ENCODE measurements at regions not wholly inside any gene's neighbourhood (a gene's known extent, or its start where the extent isn't known, plus 50 kb on each side); places are given as distances from the start of the nearest gene placed in this dataset.
"Not testable (repeated sequence)": the region's sequence is repeated elsewhere in the genome, so short reads cannot be mapped to it uniquely, and the experiment has no call there.

GRCh38 chr22:33142282-33143055 lies 84.3 kb upstream of the SYN3 start:
- DNase-seq (ENCODE audit: low spot score) = no peak

GRCh38 chr22:33139937-33140336 lies 81.8 kb upstream of the SYN3 start:
- no peak for DNase-seq (ENCODE audit: low spot score)

- DNase-seq (ENCODE audit: low spot score) = not testable (repeated sequence)
Measured at GRCh38 chr22:33138333-33138732, 80.2 kb upstream of the SYN3 start.

DNA sequence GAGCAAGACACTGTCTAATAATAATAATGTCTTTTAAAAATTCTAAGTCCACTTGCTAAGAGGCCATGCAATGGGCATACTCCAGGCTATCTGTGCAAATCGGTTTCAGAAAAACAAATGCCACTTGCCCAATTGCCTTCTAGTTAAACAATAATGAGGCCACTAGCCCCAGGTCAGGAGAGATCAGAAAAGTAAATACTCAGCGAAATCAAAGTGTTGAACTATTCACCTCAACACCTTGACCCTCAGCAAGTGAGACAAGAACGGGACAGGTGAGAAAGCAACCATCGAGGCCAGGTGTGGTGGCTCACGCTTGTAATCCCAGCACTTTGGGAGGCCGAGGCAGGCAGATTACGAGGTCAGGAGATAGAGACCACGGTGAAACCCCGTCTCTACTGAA lies 72.3 kb upstream of the SYN3 start:
- DNase-seq (ENCODE audit: low spot score) = no peak

- no peak for DNase-seq (ENCODE audit: low spot score)
Measured at GRCh38 chr22:33129621-33130020, 71.4 kb upstream of the SYN3 start.

DNA sequence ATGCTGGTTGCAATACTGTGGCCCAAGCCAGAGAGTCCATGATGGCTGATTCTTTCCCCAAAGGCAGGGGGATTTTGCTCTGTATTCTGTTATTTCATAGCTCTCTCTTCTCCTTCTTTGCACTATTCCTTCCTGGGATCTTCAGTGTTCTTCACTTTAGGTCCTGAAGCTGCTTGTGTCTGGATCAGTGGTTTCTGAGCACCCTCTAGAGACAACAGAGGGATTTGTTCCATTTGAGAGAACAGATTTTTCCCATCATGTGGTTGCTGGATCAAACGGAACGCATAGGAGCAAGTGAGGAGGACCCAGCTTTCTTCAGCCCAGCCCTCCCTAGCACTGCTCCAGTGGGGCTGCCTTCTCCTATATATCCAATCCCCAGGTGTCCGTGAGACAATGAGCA lies 68.7 kb upstream of the SYN3 start:
- DNase-seq (ENCODE audit: low spot score) = no peak

- no peak for DNase-seq (ENCODE audit: low spot score)
Measured at GRCh38 chr22:33124471-33124870, 66.3 kb upstream of the SYN3 start.

DNA sequence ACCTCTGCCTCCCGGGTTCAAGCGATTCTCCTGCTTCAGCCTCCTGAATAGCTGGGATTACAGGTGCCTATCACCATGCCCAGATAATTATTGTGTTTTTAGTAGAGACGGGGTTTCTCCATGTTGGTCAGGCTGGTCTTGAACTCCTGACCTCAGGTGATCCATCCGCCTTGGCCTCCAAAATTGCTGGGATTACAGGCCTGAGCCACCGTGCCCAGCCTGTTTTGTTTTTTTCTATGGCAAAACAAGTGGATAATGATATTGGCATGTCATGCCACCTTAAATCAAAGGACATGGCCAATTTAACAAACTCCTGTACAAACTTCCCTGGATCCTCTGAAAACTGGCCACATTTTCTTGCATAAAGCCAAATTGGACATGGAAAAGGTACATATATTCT lies 64.3 kb upstream of the SYN3 start:
- not testable (repeated sequence) for DNase-seq (ENCODE audit: low spot score)

DNA sequence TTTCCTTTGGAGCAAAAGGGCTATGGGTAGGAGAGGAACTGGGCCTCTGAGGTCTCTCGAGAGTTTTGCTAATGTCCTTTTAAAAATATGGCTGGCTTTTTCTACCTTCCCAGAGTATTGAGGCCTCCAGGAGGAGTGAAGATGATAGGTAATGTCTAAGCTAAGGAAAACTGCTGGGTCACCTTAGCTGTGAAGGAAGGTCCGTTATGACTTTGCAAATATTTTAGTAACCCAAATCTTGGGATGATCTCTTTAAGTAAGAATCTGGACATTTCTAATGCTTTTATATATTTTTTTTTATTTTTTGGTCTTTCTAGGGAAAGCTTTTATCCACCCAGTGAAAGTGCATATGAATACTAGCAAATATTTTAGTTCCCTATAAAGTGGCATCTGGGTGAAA lies 60.9 kb upstream of the SYN3 start:
- no peak for DNase-seq (ENCODE audit: low spot score)

DNA sequence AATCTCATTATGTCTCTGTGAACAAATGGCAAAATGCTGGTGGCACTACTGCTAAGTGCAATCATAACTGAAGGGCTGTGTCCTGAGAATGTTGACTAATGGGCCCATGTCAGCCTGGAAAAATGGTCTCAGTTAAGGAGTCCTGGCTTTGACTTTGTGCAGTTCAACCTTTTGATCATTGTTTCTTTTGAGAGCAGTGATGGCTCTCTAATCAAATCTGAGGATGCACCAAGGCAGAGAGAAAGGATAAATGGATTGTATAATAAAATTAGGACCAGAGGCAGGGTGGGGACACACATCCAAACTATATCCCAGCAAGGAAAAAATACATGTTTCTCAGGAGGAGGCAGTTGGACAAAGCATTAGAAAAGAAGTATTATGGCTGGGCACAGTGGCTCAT lies 59.6 kb upstream of the SYN3 start:
- DNase-seq (ENCODE audit: low spot score) = no peak

DNA sequence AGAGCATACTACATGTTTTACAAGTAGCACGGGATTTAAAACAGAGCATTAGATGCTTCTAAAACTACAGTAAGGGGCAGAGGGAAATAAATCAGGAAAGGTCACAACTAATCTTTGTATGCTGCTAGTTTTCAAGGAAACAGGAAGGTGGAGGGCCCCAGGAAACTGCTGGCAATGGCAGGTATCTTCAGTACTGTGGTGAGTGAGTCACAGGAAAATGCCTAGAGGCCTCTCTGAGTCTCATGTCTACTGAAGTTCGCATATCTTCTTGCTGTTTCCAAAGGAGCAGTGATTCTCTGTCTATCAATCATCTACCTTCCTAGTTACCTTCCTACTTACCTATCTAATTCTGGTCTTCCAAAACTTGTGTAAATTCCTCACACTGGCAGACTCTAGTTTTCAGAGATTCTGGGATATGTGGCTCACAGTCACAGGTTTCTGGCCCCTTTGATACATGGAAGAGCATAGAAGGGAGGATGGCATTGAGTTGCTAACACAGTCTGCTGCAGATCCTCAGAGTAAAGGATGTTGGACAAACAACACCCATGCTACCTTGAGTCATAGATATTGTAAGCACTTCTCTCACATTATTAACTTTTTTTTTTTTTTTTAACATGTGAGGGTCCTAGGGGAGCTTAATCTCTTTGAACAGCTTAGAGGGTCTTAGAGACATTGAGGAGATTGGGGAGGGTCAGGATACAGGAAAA lies 58.8 kb upstream of the SYN3 start:
- DNase-seq (ENCODE audit: low spot score) = no peak

DNA sequence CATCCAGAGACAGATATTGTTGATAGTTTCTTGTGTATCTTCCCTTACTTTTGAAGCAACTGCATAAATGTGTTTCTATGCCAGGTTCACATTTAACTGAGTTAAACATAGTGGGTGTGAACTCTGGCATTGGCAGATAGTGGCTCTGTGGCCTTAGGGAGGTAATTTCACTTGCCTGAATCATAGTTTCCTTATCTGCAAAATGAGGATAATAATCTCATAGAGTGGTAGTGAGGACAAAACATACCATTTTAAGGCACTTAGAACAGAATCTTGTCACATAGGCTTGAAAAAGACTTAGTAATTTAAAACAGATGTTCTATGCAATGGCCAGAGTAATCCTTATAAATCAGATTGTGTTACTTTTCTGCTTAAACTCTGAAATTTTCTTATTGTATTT lies 56.4 kb upstream of the SYN3 start:
- no peak for DNase-seq (ENCODE audit: low spot score)

GRCh38 chr22:33112580-33112979 lies 54.4 kb upstream of the SYN3 start:
- no peak for DNase-seq (ENCODE audit: low spot score)

DNA sequence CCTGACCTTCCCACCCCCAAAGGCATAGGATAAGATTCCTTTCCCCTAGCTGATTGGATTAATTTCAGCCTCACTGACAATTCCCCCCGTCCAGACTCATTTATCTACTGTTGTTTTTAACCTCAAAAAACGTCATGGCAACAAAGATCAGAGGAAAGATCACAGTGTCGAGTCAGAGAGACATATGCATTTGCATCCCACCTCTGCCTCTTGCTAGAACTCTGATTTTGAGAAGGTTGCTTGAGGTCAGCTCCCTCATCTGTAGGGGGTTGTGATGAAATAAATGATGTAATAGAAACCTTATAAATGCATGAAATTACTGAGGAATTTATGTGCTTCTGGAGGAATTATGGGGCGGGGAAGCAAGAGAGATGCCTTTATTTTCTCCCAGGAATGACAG lies 53.3 kb upstream of the SYN3 start:
- no peak for DNase-seq (ENCODE audit: low spot score)

DNA sequence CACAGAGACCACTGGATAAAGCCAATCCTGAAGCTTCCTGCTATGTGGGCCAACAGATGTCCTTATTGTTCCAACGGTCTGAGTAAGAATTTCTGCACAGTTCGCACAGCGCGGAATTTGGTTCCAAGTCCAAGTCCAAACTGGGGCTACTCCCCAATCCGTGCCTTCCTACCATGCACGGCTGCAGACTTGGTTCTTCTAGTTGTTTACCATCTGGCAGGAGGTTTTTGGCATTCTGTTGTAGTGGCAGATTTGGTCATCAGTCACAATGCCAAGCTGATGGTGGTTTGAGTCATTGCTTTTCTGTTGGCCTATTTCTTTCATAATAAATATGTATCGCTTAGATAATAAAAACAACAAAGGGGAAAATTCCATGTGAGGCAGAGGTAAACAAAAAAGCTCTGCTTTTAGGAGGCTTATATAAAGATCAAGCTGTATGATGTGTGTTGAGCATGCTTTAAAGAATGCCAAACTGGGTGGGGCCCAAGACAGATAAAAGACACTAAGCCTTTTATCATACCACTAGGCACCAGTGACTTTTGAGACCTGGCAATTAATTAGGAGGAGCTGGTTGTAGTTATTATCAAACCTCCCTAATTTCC lies 52.5 kb upstream of the SYN3 start:
- no peak for DNase-seq (ENCODE audit: low spot score)

DNA sequence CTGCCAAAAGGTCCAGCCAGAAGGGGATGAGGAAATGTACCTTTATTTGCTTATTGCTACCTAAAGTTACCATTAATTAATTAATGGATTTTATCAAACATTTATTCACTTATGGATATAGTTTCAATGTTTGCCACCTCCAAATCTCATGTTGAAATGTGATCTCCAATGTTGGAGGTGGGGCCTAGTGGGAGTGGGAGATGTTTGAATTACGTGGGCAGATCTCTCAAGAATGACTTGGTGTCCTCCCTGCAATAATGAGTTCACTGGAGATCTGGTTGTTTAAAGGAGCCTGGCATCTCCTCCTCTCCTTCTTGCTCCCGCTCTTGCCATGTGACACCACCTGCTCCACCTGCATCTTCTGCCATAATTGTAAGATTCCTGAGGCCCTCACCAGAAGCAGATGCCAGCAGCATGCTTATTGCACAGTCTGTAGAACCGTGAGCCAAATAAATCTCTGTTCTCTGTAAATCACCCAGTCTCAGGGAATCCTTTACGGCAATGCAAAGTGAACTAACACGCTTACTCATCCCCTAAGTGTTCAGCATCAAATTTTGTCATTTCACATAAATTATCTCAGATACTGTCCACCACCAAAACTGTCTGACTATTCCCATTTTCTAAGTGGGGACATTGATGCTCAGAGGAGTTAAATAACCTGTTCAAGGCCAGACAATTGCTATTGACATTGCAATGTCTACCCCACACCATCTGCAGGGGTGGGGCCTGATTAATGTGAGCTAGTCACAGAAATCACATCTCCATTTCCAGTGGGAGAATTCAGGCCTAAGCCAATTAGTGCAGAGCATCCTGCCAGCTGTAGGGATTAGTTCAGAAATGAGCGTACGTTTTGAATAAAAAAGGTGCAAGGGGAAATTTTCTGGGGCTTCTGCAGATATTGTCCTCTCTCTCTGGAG lies 51.6 kb upstream of the SYN3 start:
- no peak for DNase-seq (ENCODE audit: low spot score)

- no peak for DNase-seq (ENCODE audit: low spot score)
Measured at GRCh38 chr22:33108037-33108436, 49.9 kb upstream of the SYN3 start.
